ENCODE measurements at regions not wholly inside any gene's neighbourhood (a gene's known extent, or its start where the extent isn't known, plus 50 kb on each side); places are given as distances from the start of the nearest gene placed in this dataset.

DNA sequence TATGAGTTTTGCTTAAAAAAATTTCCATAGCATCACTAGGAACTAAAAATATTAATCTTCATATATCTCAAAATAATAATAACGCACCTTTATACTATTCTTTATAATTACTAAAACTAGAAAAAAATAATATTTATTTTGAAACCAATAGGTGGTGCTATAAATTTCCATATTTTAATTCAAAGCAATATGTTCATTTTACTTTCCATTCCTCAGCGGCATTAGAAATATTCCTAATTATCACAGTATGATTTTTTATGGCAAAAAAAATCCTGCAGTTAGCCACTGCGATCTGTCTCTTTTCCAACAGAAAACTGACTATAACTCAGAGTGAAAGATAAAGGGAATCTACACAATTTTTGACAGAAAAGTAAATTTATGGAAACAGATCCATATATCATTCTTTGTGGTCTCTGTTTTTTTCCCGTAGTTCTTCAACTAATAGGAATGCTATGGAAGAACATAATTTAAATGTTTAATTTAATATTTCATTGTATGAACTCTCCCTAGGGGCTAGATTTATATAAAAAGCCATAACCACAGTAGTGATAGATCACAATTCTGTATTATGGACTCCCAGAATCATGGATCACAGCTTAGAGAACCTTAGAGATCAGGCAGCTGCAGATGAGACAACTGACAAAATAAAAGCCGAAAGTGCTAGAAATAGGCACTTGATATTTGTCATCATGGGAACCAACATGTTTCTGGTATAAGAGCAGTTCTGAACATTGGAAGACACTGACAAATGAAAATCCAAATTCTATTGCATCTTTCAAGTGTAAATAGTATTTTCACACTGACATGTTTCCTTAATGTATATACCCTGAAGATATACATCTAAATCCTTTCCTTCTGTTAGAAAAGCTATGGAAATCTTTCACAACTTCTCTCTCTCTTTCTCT, 167.7 kb upstream of the MPDZ start:
- Mint-ChIP-seq H3K36me3 (no peaks in the 10 kb centered on the region), H3K4me1 (ENCODE audit: unreplicated experiment) (peaks cover 30% of the 10 kb centered on the region), H3K27me3 (peaks cover 3% of the 10 kb centered on the region), H3K4me3 (no peak overlapping the region), H3K9me3 (no peaks in the 10 kb centered on the region), H3K27ac (no peak overlapping the region)
- TF ChIP-seq, protein P1, sequence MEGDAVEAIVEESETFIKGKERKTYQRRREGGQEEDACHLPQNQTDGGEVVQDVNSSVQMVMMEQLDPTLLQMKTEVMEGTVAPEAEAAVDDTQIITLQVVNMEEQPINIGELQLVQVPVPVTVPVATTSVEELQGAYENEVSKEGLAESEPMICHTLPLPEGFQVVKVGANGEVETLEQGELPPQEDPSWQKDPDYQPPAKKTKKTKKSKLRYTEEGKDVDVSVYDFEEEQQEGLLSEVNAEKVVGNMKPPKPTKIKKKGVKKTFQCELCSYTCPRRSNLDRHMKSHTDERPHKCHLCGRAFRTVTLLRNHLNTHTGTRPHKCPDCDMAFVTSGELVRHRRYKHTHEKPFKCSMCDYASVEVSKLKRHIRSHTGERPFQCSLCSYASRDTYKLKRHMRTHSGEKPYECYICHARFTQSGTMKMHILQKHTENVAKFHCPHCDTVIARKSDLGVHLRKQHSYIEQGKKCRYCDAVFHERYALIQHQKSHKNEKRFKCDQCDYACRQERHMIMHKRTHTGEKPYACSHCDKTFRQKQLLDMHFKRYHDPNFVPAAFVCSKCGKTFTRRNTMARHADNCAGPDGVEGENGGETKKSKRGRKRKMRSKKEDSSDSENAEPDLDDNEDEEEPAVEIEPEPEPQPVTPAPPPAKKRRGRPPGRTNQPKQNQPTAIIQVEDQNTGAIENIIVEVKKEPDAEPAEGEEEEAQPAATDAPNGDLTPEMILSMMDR (conservative IDR thresholded peaks at IDR 0.05) = peak; percentile 42
- no peak for DNase-seq (ENCODE audit: extremely low spot score, unreplicated experiment)

DNA sequence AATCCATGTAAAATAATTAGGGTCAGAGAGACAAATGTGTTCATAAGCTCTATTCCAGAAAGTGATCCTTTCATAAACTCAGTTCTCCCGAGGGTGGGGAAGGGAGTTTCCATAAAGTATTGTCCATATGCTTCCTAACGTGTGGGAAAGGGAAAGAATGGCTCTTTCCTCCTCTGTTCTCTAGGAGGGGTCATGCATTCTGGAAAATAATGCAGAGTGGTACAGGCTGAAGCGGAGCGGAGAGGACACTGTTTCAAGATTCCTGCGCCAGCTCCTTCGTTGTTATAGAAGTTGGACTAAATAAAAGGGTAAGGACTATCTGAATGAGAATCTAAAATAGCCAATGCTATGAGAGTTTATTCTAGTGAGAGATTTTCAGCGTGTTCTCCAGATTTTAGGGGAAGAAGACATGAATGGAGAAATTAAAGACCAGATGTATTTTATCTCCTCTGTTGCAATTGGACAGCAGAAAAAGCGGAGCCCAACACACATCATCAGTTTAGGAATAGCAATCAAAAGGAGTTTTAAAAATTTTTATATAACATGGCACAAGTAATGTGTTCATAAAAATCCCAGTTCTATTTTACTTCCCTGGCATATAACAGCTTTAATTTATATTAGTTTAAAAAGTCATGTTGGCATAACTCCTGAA, 166.9 kb upstream of the MPDZ start:
- Mint-ChIP-seq H3K4me3 (no peak overlapping the region), H3K36me3 (no peaks in the 10 kb centered on the region), H3K27ac (no peak overlapping the region), H3K9me3 (no peaks in the 10 kb centered on the region), H3K27me3 (peaks cover 3% of the 10 kb centered on the region), H3K4me1 (ENCODE audit: unreplicated experiment) (peaks cover 30% of the 10 kb centered on the region)
- TF ChIP-seq, protein P1 (conservative IDR thresholded peaks at IDR 0.05) = no peak
- no peak for DNase-seq (ENCODE audit: extremely low spot score, unreplicated experiment)

DNA sequence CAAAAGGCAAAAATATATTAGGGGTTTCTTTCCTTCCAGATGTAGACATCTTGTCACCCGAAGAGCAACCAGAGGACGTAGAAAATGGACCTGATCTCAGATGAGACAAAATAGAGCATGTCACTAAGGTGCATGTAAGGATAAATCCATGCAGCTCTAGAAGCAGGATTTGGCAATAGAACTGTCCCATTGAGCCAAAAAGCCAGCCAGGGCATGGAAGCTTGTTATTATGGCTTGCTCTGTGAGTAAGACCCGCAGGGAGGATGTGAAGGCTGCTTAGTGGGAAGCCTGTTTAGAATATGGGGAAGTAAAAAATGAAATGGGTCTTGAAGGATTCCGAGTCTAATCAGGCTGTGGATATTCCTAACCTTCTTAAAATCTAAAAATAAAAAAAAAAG, 165.6 kb upstream of the MPDZ start:
- H3K27me3 Mint-ChIP-seq = peaks cover 3% of the 10 kb centered on the region

DNA sequence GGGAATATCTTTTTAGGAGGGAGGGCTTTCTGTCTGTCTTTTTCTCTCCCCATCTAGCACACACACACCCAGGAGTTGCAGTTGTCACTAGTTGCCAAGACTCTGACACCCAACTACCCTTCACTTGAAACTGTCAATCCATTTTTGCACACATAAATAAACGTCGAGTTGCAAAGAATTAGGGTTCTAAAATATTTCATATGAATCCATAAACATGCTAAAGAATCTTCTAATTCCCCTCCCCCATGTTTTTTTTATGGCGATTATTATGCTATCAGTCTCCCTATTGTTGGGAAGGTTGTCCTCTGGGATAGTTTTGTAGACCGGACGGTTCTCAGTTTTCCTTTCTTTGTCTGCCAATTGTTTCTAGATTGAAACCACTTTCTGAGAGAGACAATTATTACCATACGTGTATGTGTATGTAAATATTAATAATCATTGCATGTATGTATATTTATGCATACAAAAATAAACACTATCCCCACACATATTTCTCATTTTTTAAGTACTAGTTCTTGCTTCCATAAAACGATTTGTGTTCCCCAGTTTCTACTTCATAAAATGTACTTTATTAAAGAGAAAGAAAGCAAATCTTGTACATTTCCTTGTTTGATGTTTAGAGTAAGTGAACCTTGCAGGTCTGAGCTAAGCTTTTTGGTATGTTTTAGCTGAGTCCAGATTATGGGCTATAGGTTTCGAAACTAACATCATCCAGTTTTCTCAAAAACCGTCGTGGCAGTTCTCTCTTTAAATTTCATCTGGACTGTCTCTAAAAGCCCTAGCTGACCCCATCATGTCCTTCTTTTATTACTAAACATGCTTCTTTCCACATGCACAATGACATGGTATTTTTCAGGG, 165.0 kb upstream of the MPDZ start:
- H3K27me3 Mint-ChIP-seq = peaks cover 3% of the 10 kb centered on the region
- no peak overlapping the region for H3K27ac Mint-ChIP-seq
- H3K36me3 Mint-ChIP-seq = no peaks in the 10 kb centered on the region
- no peak overlapping the region for H3K4me3 Mint-ChIP-seq
- TF ChIP-seq, protein P1 (conservative IDR thresholded peaks at IDR 0.05) = no peak
- DNase-seq (ENCODE audit: extremely low spot score, unreplicated experiment) = no peak
- peaks cover 30% of the 10 kb centered on the region for H3K4me1 Mint-ChIP-seq (ENCODE audit: unreplicated experiment)
- H3K9me3 Mint-ChIP-seq = no peaks in the 10 kb centered on the region

More for the DNA sequence above, 165.6 kb upstream of the MPDZ start:
- no peak overlapping the region for H3K4me3 Mint-ChIP-seq
- H3K4me1 Mint-ChIP-seq (ENCODE audit: unreplicated experiment) = peaks cover 30% of the 10 kb centered on the region
- TF ChIP-seq, protein P1 (conservative IDR thresholded peaks at IDR 0.05) = no peak
- H3K27ac Mint-ChIP-seq = no peak overlapping the region
- H3K9me3 Mint-ChIP-seq = no peaks in the 10 kb centered on the region
- no peaks in the 10 kb centered on the region for H3K36me3 Mint-ChIP-seq
- no peak for DNase-seq (ENCODE audit: extremely low spot score, unreplicated experiment)
